H1 (cell line): ENCODE measurements at regions not wholly inside any gene's neighbourhood (a gene's known extent, or its start where the extent isn't known, plus 50 kb on each side); places are given as distances from the start of the nearest gene placed in this dataset.

Source experiments
- CTCF ChIA-PET: fragments of 300-600 bp; sonication (Branson Sonifier 250); formaldehyde crosslinking; loops from one replicate; lab custom pipeline; 2021; ENCODE audit not compliant: partially characterized antibody; lab: Charles Lee
- POLR2A ChIA-PET: fragments of 300-600 bp; sonication (Branson Sonifier 250); formaldehyde crosslinking; loops from one replicate; lab custom pipeline; 2021; ENCODE audit warnings: inconsistent platforms; ENCODE audit not compliant: partially characterized antibody; lab: Charles Lee
- DNase-seq, 2 experiments: peaks; one replicate each; pipeline versions ENCODE4 v3.0.0 to v3.0.0-alpha.2; 2010 to 2022; ENCODE audit warnings: low spot score in 2 of 2, low read depth in 1 of 2, mixed read lengths in 1 of 2
- FAIRE-seq: peaks from 2 replicates; lab custom pipeline; 2011; peaks lifted over from hg19 to GRCh38; lab: Jason Lieb, UNC
- H2AFZ ChIP-seq: 2 replicates; pipeline ENCODE4 v1.8.1; 2012; ENCODE audit warnings: low read length, inconsistent platforms
- H2AK5ac ChIP-seq: 2 replicates; pipeline ENCODE4 v1.6.1; 2013; ENCODE audit warnings: low read depth, low read length
- H2BK120ac ChIP-seq: replicated peaks from 2 replicates; pipeline ENCODE3; 2013; ENCODE audit warnings: low read depth, low read length, inconsistent platforms
- H2BK12ac ChIP-seq: 2 replicates; pipeline ENCODE4 v1.6.1; 2013; ENCODE audit warnings: low read depth, low read length
- H2BK15ac ChIP-seq: 2 replicates; pipeline ENCODE4 v1.6.1; 2013; ENCODE audit warnings: low read length
- H2BK20ac ChIP-seq: 2 replicates; pipeline ENCODE4 v1.6.1; 2013; ENCODE audit warnings: low read length
- H2BK5ac ChIP-seq: 2 replicates; pipeline ENCODE4 v1.6.1; 2013; ENCODE audit warnings: low read depth, low read length
- H3K14ac ChIP-seq: 2 replicates; pipeline ENCODE4 v1.6.1; 2013; ENCODE audit warnings: inconsistent platforms; ENCODE audit not compliant: insufficient read length
- H3K18ac ChIP-seq: 2 replicates; pipeline ENCODE4 v1.6.1; 2013; ENCODE audit warnings: low read length; ENCODE audit errors: extremely low read depth
- H3K23ac ChIP-seq: 2 replicates; pipeline ENCODE4 v1.6.1; 2013; ENCODE audit warnings: inconsistent platforms; ENCODE audit not compliant: insufficient read length
- H3K23me2 ChIP-seq: 2 replicates; pipeline ENCODE4 v1.6.1; 2013; ENCODE audit warnings: low read depth, low read length
- H3K27ac ChIP-seq: 2 replicates; pipeline ENCODE4 v1.6.1; 2011; ENCODE audit warnings: low read depth, low read length, inconsistent platforms
- H3K27me3 ChIP-seq, 4 experiments: replicated peaks in 1 of 4; 1 replicate in 1 of 4; 2 replicates in 3 of 4; pipeline versions ENCODE4 v1.6.1 to v1.8.1; 2011 to 2013; ENCODE audit warnings: low read length in 3 of 4, mild to moderate bottlenecking in 3 of 4, inconsistent platforms in 2 of 4, mixed read lengths in 2 of 4, moderate library complexity in 1 of 4; ENCODE audit not compliant: control insufficient read depth in 3 of 4, insufficient read depth in 3 of 4; ENCODE audit errors: extremely low read depth in 1 of 4
- H3K36me3 ChIP-seq, 4 experiments: 2 replicates each; pipeline versions ENCODE4 v1.6.1 to v1.8.1; 2011 to 2013; ENCODE audit warnings: mild to moderate bottlenecking in 4 of 4, low read length in 3 of 4, moderate library complexity in 2 of 4, control low read depth in 1 of 4, inconsistent platforms in 1 of 4; ENCODE audit not compliant: insufficient read depth in 4 of 4, control insufficient read depth in 2 of 4
- H3K4ac ChIP-seq: replicated peaks from 2 replicates; pipeline ENCODE3; 2013; ENCODE audit warnings: low read length, low read depth, mixed read lengths, inconsistent platforms; ENCODE audit not compliant: insufficient read length
- H3K4me1 ChIP-seq, 4 experiments: replicated peaks in 1 of 4; 1 replicate in 1 of 4; 2 replicates in 3 of 4; pipeline versions ENCODE4 v1.6.1 to v1.8.1; 2011 to 2013; ENCODE audit warnings: low read length in 3 of 4, inconsistent platforms in 2 of 4, mixed read lengths in 1 of 4; ENCODE audit not compliant: insufficient read depth in 4 of 4, control insufficient read depth in 3 of 4
- H3K4me2 ChIP-seq, 2 experiments: 2 replicates each; pipeline versions ENCODE4 v1.6.1 to v1.8.1; 2011 to 2013; ENCODE audit warnings: low read depth in 2 of 2, low read length in 2 of 2, control low read depth in 1 of 2, inconsistent platforms in 1 of 2, mild to moderate bottlenecking in 1 of 2; ENCODE audit not compliant: insufficient read depth in 1 of 2
- H3K4me3 ChIP-seq, 4 experiments: fragments of 200-600, 300-600 bp in 1 of 4; sonication (generic), shearing (Covaris generic), sonication (Bioruptor Twin) in 1 of 4; 2 replicates each; pipeline versions ENCODE4 v1.5.1 to v1.8.1; 2011 to 2016; ENCODE audit warnings: low read length in 4 of 4, low read depth in 3 of 4, control low read depth in 2 of 4, inconsistent platforms in 2 of 4, mild to moderate bottlenecking in 2 of 4, mixed read lengths in 1 of 4, moderate library complexity in 1 of 4; ENCODE audit not compliant: insufficient read depth in 2 of 4; ENCODE audit errors: extremely low read depth in 1 of 4
- H3K56ac ChIP-seq: replicated peaks from 2 replicates; pipeline ENCODE3; 2013; ENCODE audit warnings: low read depth, mild to moderate bottlenecking, mixed read lengths, low read length, inconsistent platforms; ENCODE audit not compliant: insufficient read length
- H3K79me1 ChIP-seq: 2 replicates; pipeline ENCODE4 v1.6.1; 2013; ENCODE audit warnings: low read depth, low read length, control low read depth
- H3K79me2 ChIP-seq, 2 experiments: 2 replicates each; pipeline versions ENCODE4 v1.6.1 to v1.8.1; 2012 to 2013; ENCODE audit warnings: low read length in 2 of 2, mild to moderate bottlenecking in 2 of 2, inconsistent platforms in 1 of 2; ENCODE audit not compliant: insufficient read depth in 2 of 2, control insufficient read depth in 1 of 2
- H3K9ac ChIP-seq, 4 experiments: replicated peaks in 1 of 4; 1 replicate in 1 of 4; 2 replicates in 3 of 4; pipeline versions ENCODE4 v1.6.1 to v1.8.1; 2011 to 2013; ENCODE audit warnings: low read depth in 3 of 4, low read length in 3 of 4, control low read depth in 2 of 4, mild to moderate bottlenecking in 2 of 4, moderate library complexity in 2 of 4, inconsistent platforms in 1 of 4; ENCODE audit errors: extremely low read depth in 1 of 4
- H3K9me3 ChIP-seq, 2 experiments: 2 replicates each; pipeline versions ENCODE4 v1.6.1 to v1.8.1; 2012 to 2013; ENCODE audit warnings: mild to moderate bottlenecking in 2 of 2, moderate library complexity in 2 of 2, control low read depth in 1 of 2, inconsistent platforms in 1 of 2, low read depth in 1 of 2, low read length in 1 of 2, mixed read lengths in 1 of 2; ENCODE audit not compliant: insufficient read depth in 2 of 2
- H4K20me1 ChIP-seq, 2 experiments: replicated peaks in 1 of 2; 2 replicates each; pipeline versions ENCODE3 to v1.8.1; 2011 to 2013; ENCODE audit warnings: inconsistent platforms in 2 of 2, low read length in 2 of 2, mild to moderate bottlenecking in 1 of 2; ENCODE audit not compliant: insufficient read depth in 2 of 2, control insufficient read depth in 1 of 2
- H4K5ac ChIP-seq: 2 replicates; pipeline ENCODE4 v1.6.1; 2013; ENCODE audit warnings: low read length, low read depth, mixed read lengths, inconsistent platforms; ENCODE audit not compliant: insufficient read length
- H4K8ac ChIP-seq: 2 replicates; pipeline ENCODE4 v1.8.0; 2013; ENCODE audit warnings: mild to moderate bottlenecking, moderate library complexity, low read length, inconsistent platforms; ENCODE audit not compliant: insufficient read depth; ENCODE audit errors: extremely low read depth
- H4K91ac ChIP-seq: replicated peaks from 2 replicates; pipeline ENCODE3; 2013; ENCODE audit warnings: low read length, mixed read lengths, inconsistent platforms; ENCODE audit not compliant: insufficient read length
- JUN ChIP-seq: IDR thresholded peaks from 2 replicates; pipeline ENCODE4 v1.6.1; 2011; ENCODE audit warnings: low read depth, mild to moderate bottlenecking, improper control_type of control experiment, low read length
- WGBS, 2 experiments: shearing (Covaris generic) in 1 of 2; methylation state at CpG; one replicate each; pipeline versions ENCODE4 v1.1.6 to v1.1.7; 2013 to 2015; ENCODE audit warnings: low lambda C conversion rate in 2 of 2, mixed read lengths in 2 of 2, inconsistent platforms in 1 of 2, low coverage in 1 of 2, missing lambda C conversion rate in 1 of 2; ENCODE audit not compliant: insufficient replicate concordance in 2 of 2, insufficient coverage in 1 of 2, insufficient read length in 1 of 2; ENCODE audit errors: extremely low coverage in 1 of 2, missing lambda C conversion rate in 1 of 2; 5-methylcytosine and 5-hydroxymethylcytosine counted together

DNA sequence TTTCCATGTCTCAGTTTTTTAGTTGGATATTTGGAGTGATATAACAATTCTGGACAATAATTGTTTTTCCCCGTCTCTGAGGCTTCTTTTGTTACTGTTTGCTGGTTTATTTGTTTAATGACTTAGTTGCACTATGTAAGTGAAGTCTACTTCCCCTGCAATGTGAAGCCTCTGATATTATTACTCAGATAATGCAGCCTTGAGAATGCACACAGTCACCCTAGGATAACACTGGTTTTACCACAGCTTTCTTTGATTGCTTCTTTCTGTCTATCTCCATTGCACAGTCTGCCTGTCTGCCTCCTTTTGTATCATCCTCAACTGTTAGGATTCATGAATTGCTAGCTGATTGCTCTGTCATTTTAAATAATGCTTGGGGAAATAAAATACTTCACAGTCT, 208.7 kb upstream of the ROBO1 start:
- H2BK12ac ChIP-seq: no peak overlapping the region
- H3K23me2 ChIP-seq: no peaks in the 10 kb centered on the region
- ChIA-PET CTCF (no interaction called here), POLR2A (no interaction called here)
- H3K36me3 ChIP-seq: no peaks in the 10 kb centered on the region
- no peak overlapping the region for H2BK120ac ChIP-seq
- no peak overlapping the region for H4K5ac ChIP-seq
- no peak overlapping the region for H3K4me2 ChIP-seq
- H2AK5ac ChIP-seq: no peak overlapping the region
- H3K79me2 ChIP-seq: no peaks in the 10 kb centered on the region
- H3K23ac ChIP-seq: no peak overlapping the region
- DNase-seq (no peak), FAIRE-seq (no peak)
- H3K56ac ChIP-seq: no peak overlapping the region
- H4K20me1 ChIP-seq: no peaks in the 10 kb centered on the region
- TF ChIP-seq JUN: no peak
- no peak overlapping the region for H2BK5ac ChIP-seq
- 92% methylated on average over 1 of the region's 1 CpG; no CpG with 5 or more reads in 1 of the 2 experiments for WGBS, 2 experiments
- no peak overlapping the region for H2AFZ ChIP-seq
- H2BK15ac ChIP-seq: no peak overlapping the region
- H3K4ac ChIP-seq: no peak overlapping the region
- H3K14ac ChIP-seq: no peak overlapping the region
- H3K27me3 ChIP-seq: no peaks in the 10 kb centered on the region
- H3K4me3 ChIP-seq: no peak overlapping the region
- no peak overlapping the region for H4K8ac ChIP-seq
- H2BK20ac ChIP-seq: no peak overlapping the region
- 0 out of 4 replicates have a peak, but pooled peaks cover 0 to 2% of the 10 kb centered on the region in 2 experiments for H3K9me3 ChIP-seq
- H3K27ac ChIP-seq: no peak overlapping the region
- H3K4me1 ChIP-seq: no peaks in the 10 kb centered on the region
- H3K79me1 ChIP-seq: no peaks in the 10 kb centered on the region
- H3K9ac ChIP-seq: no peak overlapping the region
- no peak overlapping the region for H4K91ac ChIP-seq
- no peak overlapping the region for H3K18ac ChIP-seq
